Sciatic nerve (tissue), 2 donors: ENCODE measurements at regions not wholly inside any gene's neighbourhood (a gene's known extent, or its start where the extent isn't known, plus 50 kb on each side); places are given as distances from the start of the nearest gene placed in this dataset.

Source experiments
- ATAC-seq: fragments of 200-7000 bp; cut with Tn5 transposase; one replicate; pipeline ENCODE4 v1.9.1; 2020; ENCODE audit warnings: mild to moderate bottlenecking, moderate library complexity
- DNase-seq: peaks from one replicate; pipeline ENCODE4 v3.0.0-alpha.2; 2020; ENCODE audit warnings: low spot score
- intact Hi-C: fragments of 100-400 bp; cut with DNase I; formaldehyde crosslinking; loops from one replicate; pipeline ENCODE4 v1.14.2; 2022
- donor health status: DM: no; HTN: no; CAD: no.
- donor health status: DM: no; HTN: no; CAD: no.

- intact Hi-C loops, result no loop called here
- ATAC-seq, result no peak
- no peak for DNase-seq
These were observed 524.8 kb downstream of the PTPRC start for GRCh38 chr1:199163670-199164069.

- ATAC-seq, result no peak
- DNase-seq, result no peak
- intact Hi-C loops, result no loop called here
These were observed 528.6 kb downstream of the PTPRC start for GRCh38 chr1:199167460-199167859.

DNA sequence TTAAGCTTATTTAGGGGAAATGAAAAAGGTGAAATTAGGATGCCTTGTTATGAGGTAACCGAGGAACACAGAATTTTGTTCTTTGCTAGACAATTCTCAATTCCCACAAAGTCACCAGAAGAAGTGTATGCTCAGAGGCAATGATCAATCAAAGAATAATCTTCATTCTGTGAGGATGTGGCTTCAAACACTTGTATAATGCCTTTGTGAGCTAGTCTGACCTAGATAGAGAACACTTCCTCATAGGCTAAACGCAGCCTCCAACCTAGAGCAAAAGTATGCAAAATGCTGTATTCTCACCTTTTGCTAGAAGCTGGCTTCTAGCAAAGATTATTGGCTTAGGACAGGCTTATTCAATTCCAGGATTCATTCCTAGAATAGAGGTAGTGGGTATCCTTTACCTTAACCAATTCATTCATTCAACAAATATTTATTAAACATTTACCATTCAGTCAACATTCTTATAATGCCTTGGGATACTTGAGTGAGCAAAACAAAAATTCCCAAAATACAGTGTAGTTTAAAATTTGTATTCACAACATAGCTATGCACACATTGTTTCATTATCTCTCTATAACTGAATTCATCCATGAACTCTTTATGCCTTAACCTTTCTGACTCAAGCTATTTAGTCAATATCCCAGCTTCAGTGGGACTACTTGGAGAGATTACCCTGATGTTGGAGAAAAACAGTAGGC lies 530.2 kb downstream of the PTPRC start:
- intact Hi-C loops, result no loop called here
- no peak for DNase-seq
- ATAC-seq, result no peak

- DNase-seq (no peak), ATAC-seq (no peak)
- intact Hi-C loops, result no loop called here
These were observed 531.9 kb downstream of the PTPRC start for GRCh38 chr1:199170711-199171110.

GRCh38 chr1:199172171-199173124 lies 533.6 kb downstream of the PTPRC start:
- DNase-seq (no peak), ATAC-seq (no peak)
- intact Hi-C loops, result no loop called here

DNA sequence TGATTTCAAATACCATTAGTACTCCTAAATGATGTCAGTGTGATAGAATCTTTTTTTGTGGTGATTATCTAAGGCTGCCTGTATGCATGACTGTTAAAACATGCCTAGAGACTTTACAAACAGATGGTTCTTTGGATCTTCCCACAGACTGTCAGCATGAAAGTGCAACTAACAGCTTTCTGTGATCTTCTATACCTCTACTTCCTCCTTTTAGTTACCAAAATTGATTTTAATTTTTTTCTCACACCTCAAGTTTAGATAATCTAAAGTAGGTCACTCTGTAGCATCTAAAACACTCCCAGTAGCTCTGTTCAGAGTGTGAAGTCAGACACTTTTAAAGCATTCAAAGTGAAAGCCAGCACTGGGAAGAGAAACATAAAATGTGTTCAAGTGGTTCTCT lies 534.5 kb downstream of the PTPRC start:
- DNase-seq (no peak), ATAC-seq (no peak)
- intact Hi-C loops, result no loop called here

DNA sequence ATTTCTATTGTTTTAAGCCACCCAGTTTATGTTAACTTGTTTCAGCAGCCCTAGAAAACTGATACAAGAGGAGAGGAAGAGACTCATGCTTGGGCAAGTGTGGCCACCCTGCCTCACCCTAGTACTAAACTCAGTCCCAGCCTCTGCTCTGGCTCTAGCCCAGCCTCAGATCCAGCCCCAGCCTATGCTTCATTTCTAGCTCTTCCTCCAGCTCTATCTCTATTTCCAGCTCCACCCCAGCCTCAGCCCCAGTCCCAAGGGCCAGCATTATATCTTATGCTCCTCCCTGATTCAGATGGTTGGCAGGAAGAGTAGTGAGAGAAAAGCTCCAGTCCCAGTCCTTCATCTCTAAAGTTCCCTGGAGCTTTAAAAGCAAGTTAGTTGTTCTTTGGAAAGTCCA lies 535.5 kb downstream of the PTPRC start:
- ATAC-seq (no peak), DNase-seq (no peak)
- intact Hi-C loops, result no loop called here

DNA sequence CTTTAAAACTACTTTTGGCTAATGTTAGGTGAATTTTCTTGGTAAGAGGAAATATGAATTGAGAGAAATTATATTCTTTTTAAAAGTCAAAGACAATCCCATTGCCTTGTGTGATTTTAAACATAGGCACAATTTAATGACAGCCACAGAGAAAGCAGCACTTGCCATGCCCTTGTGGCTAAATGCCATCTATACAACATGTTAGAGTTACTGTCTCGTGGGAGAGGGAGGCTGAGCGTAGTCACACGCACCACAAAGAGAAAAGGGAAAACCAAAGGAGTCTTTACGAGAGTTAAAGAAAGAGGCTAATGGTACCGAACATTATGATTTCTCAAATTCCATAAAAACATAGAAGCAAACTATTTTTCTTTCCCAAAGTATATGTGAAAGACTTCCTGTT lies 537.9 kb downstream of the PTPRC start:
- intact Hi-C loops, result no loop called here
- DNase-seq (no peak), ATAC-seq (no peak)

GRCh38 chr1:199177241-199177640 lies 538.4 kb downstream of the PTPRC start:
- intact Hi-C loops, result no loop called here

DNA sequence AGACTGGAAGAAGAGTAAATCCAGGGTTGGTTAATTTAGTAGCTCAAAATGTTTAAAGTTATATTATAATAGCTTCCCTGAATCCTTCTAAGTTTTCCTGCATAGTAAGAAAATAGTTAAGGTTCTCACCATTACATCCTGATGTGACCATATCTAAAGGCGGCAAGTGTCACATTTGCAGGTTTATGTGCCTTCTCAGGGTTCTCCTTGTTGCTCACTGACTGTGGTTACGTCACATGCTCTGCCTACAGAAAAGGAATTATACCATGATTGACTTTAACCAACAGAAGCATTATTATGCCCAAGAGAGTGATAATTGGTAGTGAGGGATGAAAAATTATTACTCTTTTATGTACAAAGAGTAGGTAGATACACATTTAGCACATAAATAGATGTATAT lies 539.8 kb downstream of the PTPRC start:
- intact Hi-C loops, result no loop called here
- DNase-seq (no peak), ATAC-seq (no peak)

More at GRCh38 chr1:199177241-199177640, 538.4 kb downstream of the PTPRC start:
- DNase-seq (no peak), ATAC-seq (no peak)

- DNase-seq (no peak), ATAC-seq (no peak)
- intact Hi-C loops, result no loop called here
These were observed 543.5 kb downstream of the PTPRC start for GRCh38 chr1:199182186-199182843.

DNA sequence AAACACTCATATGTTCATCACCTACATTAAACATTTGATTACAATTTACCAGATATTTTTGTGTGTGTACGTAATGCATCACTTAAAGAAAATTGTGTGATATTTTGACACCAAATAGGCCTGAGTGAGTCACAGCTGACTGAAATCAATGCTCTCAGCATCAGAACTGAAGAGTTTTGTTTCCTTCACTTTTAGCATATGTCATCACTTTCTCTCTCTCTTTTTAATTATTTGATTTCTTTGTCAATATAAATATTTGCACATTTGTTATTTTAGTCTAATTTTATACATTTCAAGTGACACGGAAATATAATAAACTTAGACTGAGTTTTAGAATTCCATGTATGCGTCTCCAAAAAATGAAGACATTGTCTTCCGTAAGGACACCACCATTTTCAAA lies 545.3 kb downstream of the PTPRC start:
- DNase-seq (no peak), ATAC-seq (no peak)
- intact Hi-C loops, result no loop called here

DNA sequence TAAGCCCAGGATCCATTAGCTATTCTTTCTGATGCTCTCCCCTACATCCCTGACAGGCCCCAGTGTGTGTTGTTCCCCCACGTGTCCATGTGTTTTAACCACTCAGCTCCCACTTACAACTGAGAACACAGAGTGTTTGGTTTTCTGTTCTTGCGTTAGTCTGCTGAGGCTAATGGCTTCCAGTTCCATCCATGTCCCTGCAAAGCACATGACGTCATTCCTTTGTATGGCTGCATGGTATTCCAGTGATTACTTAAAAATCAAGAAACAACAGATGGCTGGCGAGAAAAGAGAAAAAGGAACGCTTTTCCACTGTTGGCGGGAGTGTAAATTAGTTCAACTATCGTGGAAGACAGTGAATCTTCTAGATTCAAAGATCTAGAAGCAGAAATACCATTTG lies 556.0 kb downstream of the PTPRC start:
- ATAC-seq (no peak), DNase-seq (no peak)
- intact Hi-C loops, result no loop called here

GRCh38 chr1:199197695-199198094 lies 558.9 kb downstream of the PTPRC start:
- no peak for ATAC-seq
- intact Hi-C loops, result no loop called here
- DNase-seq, result no peak

DNA sequence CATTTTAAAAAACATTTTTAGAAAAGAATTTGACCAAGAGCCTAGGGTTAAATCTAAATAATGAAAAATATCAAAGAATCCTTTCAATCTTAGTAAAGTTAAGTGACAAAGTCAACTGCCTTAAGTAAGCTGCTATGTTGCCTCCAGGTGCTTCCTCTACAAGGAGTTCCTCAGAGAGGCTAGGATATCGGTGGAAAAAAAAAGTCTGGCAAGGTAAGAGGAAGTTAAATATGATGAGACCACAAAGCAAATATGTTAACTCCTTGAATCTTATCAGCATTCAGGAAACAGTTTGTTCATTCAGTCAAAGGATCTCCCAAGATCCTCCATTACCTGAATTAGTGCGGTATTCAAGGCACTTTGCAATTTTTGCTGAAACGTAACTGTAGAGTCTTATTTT lies 563.5 kb downstream of the PTPRC start:
- ATAC-seq (no peak), DNase-seq (no peak)
- intact Hi-C loops, result no loop called here

GRCh38 chr1:199204231-199204630 lies 565.4 kb downstream of the PTPRC start:
- intact Hi-C loops, result no loop called here
- DNase-seq (no peak), ATAC-seq (no peak)

DNA sequence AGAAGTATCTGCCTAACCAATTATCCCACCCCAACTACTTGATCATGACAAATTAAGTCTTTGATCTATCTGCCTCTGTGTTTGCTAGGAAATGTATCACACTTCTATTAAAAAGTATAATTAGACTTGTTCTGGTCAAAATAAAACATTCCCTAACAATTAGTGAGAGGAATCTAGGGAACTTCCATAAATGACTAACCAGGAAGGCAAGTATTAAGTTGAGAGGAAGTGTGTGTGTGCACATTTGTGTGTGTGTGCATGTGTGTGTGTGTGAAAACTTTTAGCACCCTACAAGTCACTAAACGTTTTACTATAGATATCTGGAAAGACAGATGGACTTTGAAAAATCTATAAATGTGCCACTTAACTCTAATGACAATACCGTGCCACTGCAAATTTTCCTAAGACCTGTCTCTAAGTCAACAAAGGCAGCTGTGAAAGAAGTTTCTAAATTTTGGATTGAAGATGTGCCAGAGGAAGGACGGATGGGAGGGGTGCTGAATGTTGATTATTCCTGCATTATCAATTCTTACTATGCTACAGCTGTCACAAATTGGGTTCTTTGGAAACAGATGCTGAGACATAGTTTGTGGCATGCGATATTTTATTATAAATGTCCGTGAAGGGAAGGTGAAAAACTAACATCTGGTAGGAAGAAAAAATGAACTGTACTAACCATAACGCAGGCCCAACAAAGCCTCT lies 567.1 kb downstream of the PTPRC start:
- intact Hi-C loops, result no loop called here
- DNase-seq (no peak), ATAC-seq (no peak)

GRCh38 chr1:199208847-199209246 lies 570.0 kb downstream of the PTPRC start:
- no peak for ATAC-seq
- intact Hi-C loops, result no loop called here
- DNase-seq, result no peak

GRCh38 chr1:199218065-199218464 lies 579.2 kb downstream of the PTPRC start:
- intact Hi-C loops, result no loop called here
- DNase-seq (no peak), ATAC-seq (no peak)
